ENCODE measurements at regions not wholly inside any gene's neighbourhood (a gene's known extent, or its start where the extent isn't known, plus 50 kb on each side); places are given as distances from the start of the nearest gene placed in this dataset.
A peak's percentile ranks its signal among the peaks of the same experiment; 100 is the strongest.

DNA sequence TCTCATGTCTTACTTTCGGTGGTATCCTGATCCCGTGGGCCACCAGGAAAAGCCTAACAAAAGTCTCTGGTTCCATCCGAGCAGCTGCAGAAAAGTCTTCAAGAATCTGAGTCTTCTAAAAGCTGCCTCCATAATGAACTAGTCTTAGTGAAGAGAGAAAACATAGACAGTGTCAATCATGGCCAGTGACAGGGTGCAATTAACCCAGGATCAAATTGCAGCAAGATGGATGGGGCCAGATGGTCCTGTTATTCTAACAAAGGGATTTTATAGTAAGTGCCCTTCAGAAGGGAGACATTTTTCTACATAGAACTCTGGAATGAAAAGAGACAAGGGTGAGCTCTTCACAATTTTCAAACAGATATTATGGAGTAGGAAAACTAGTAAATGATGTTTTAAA lies 281.6 kb upstream of the ZFP64 start:
- DNase-seq, result peak; percentile 35

DNA sequence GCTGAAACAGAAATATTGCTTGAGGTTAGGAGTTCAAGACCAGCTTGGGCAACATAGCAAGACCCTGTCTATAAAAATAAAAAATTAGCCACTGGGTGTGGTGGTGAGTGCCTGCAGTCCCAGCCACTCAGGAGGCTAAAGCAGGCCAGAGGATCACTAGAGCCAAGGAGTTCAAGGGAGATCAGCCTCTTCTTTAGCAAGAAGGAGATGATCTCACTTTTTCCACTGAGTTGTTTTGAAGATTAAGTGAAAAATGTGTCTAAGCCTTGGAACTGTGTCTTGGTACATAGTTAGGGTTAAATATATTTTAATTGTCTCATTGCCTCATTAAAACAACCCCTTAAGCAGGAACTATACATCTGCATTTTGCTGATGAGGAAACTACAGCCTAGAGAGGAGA lies 279.0 kb upstream of the ZFP64 start:
- DNase-seq, result no peak

DNA sequence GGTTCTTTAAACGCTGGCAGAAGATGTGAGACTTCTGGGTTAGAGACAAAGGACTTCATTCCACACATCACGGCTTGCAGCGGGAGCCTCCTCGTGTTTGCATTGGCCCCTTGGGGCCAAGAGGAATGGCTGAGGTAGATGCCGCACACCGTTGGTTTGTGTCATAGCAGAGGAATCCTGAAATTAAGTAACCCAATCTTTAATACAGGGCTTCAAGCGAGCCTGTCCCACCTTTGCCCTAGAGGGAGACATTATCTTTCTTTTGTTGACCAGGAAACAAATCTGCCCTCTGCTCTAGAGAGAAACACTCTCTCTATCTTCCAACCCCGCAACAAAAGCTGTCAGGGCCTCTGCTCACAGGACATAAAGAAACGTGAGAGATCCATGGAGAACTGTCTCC lies 277.5 kb upstream of the ZFP64 start:
- no peak for DNase-seq

DNA sequence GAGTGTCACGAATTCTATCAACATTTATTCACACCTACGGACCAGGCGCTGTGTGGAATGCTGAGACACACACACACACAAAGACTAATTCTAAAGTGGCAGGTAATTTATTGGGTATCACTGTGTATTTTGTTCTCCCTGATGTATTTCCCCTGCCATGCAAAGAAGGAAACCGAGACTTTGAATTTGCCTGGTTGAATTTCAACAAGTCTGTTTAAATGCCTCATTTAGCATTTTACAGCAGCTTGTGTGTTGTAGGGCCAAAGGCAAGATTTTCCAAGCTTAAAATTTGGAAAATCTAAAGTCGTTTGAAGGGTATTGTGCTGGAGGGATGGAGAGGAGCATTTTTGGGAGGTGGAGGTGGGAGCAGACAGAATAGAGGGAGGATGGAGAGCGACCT lies 274.4 kb upstream of the ZFP64 start:
- no peak for DNase-seq

DNA sequence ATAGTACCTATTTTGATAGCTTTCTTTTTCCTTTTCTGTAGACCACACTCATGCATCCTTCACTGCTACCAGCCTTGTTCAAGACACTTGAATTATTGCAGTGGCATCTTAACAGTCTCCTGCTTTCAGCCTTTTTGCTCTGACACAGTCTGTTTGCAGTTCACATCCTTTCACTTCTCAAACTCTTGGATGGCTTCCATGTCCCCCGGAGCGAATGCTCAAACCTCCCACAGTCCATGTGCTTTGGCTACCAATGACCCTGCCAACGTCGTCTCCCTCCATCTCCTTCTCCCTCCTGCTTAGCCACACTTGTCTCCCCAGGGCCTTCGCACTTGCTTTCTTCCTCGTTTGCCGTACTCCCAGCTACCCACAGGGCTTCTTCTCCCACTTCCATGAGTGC lies 270.0 kb upstream of the ZFP64 start:
- DNase-seq, result no peak

DNA sequence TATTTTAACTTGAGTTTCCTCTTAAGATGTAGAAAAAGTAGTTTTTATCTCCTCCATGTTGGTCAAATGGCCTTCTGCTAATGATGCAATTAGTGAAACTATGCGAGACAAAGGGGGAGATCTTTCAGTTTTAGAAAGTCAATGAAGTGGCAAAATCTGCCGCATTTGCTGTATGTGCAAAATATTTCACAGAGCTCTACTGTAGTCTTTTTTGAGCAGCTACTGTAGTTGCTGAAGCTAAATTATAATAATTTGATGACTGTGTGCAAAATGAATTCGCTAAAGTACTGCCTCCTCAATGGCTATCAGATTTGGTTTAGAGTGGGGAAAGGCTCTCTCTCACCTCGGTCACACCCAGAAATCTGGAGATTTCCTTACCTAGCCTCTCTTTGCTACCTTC lies 267.6 kb upstream of the ZFP64 start:
- DNase-seq, result no peak

DNA sequence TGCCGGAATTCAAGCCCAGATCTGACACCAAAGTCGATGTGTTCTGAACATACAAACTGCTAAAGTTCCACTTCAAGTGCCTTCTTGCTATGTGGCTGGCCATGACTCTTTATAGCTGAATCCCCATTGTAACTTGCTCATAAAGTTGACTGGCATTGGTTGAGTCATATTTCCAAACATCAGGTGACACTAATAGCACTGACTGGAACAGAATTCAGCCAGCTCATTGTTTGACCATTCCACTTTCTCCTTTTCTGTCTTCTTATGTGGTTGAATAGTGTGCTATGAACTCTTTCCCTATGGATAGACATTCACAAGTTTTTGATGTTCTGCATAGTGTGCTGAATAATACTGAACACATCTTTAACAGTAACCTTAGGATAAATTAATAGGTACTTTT lies 266.2 kb upstream of the ZFP64 start:
- no peak for DNase-seq

GRCh38 chr20:52454660-52455059 lies 263.1 kb upstream of the ZFP64 start:
- DNase-seq, result no peak

GRCh38 chr20:52448513-52449232 lies 257.1 kb upstream of the ZFP64 start:
- peak; percentile 50 for DNase-seq

DNA sequence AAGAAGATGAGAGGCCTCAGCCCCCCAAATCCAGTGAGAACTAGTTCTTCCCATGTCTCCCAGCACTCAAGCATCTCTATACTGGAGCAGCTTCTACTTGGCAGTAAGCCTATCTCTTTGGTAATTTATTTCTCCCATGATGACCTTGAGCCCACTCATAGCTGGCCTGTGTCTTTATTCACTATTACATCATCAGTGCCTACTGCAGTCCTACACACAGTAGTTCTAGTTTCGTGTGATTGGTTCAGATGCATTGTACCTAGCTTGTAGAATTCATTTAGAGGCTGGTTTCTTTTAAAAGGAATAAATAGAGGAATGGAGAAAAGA lies 255.6 kb upstream of the ZFP64 start:
- DNase-seq, result no peak

GRCh38 chr20:52446421-52447224 lies 255.0 kb upstream of the ZFP64 start:
- no peak for DNase-seq

- no peak for DNase-seq
These were observed 252.9 kb upstream of the ZFP64 start for GRCh38 chr20:52444455-52444854.

DNA sequence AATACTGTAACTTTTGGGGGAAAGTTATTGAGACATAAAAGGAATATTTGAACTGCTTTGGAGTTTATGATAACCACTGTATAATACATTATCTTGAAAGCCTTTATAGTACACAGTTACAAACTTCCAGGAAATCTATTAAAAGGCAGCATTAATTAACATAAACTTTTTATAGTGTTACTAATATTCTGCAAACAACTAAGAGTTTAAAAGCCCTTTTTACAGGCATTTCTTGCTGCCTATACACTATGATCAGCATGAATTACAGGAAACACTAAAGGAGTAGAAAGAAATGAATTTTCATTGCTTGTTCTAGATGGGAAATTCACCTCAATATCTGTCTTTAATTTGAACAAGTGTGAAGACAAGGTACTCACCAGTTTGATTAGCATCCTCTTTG lies 252.3 kb upstream of the ZFP64 start:
- DNase-seq, result no peak

DNA sequence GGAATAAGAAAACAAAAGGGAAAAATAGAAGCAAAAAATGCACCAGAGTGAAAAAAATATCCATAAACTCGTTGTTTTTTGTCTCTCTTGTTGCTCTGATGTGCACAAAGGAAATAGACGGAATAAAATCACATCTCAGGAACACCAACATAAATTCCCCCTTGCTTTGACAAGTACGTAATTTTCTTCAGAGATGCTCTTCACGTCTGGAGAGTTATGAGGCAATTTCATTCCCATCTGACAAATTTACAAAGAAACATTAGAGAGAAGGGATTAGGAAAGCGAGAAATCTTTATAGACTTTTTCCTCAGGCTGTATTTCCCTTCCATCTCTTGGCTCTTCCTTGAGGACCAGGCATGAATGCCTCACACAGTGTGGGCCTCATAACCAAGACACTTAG lies 250.1 kb upstream of the ZFP64 start:
- DNase-seq, result no peak

GRCh38 chr20:52439375-52439774 lies 247.8 kb upstream of the ZFP64 start:
- peak; percentile 45 for DNase-seq

DNA sequence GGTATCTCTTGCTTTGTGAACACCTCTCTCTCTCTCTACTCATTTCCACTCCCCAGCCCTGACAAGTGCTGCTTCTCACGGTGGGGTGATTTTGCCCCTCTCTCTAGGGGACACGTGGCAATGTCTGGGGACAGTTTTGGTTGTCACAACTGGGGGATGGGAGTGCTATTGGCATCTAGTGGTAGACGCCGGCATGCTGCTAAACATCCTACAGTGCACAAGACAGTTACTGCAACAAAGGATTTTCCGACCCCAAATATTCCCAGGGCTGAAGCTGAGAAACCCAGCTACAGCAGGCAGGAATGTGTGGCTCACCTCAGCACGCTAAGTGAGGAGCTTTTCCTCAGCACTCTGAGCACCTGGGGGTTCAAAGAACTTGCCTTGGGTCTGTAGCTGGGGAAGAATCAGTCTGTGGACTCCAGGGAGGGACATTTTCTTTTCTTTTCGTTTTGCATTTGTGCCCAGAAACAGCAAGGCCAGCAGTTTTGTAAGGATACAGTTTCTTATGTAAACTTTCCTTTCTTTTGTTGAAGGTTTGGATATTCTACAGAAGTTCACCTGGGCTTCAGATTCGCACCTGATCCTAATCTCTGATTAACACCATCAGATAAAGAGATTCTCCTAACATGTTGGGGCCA lies 246.9 kb upstream of the ZFP64 start:
- peak; percentile 2 for DNase-seq

GRCh38 chr20:52434453-52434852 lies 242.9 kb upstream of the ZFP64 start:
- no peak for DNase-seq

DNA sequence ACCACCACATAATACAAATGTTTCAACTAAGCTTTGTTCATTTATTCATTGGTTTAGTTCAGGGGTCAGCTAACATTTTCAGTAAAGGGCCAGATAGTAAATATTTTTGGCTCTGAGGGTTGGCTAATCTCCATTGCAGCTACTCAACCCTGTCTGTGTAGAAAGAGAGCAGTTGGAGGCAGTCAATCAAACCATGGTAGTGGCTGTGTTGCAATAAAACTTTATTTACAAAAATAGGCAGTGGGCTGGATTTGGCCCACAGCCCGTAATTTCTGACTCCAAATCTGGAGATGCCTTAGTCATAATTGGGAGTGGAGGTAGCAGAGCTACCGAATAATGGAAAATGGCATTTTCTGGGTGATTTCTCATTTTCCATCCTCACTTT lies 242.5 kb upstream of the ZFP64 start:
- DNase-seq, result no peak

- DNase-seq, result no peak
These were observed 241.9 kb upstream of the ZFP64 start for GRCh38 chr20:52433326-52434040.

DNA sequence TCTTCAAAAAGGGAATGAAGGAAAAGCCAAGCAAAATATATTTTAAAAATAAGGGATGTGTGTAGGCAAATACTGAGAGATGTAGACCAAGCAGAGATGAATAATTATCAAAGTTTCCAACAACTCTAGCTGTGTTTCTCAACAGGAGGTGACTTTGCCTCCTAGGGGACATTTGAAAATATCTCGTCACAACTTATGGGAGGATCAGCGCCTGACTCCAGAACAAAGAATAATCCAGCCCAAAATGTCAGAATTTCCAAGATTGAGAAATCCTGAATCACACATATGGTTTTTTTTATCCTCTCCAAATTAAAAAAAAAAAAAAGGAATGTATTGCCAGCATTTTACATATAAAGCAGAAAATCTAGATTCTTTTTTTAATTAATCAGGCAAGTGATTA lies 241.2 kb upstream of the ZFP64 start:
- no peak for DNase-seq

DNA sequence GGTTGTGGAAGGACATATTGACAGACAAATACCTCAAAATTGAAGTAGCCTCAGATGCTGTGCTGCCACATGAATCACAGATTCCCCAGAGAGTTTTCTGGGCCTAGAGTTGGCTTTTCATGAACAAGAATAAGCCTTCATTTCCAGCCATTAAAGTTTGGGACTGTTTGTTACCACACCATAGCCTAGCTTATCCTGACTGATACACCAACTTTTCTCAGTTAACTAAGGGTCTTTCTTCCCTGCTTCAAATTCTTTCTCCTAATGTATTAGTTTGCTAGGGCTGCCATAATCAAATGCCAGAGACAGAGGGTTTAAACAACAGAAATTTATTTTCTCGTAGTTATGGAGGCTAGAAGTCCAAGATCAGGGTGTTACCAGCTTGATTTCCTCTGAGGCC lies 237.4 kb upstream of the ZFP64 start:
- no peak for DNase-seq

- DNase-seq, result no peak
These were observed 236.4 kb upstream of the ZFP64 start for GRCh38 chr20:52427960-52428359.

- DNase-seq, result no peak
These were observed 235.3 kb upstream of the ZFP64 start for GRCh38 chr20:52426856-52427255.

DNA sequence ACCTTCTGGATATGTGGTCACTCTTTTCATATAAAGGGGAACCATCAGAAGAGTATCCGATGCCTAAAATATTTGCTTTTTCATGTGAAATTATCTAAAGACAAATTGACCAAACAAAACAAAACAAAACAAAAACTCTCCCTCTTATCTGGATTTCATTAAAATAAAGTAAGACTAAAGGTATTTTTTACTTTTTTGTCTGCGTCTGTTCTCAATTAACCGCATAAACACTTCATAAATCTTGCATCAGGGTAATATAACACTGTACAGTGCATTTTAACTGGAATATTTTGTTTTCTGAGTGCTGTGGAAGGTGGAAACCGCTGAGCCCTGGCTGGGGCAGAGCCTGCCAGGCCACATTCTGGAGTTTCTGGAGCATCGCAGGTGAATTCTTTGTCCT lies 234.1 kb upstream of the ZFP64 start:
- DNase-seq, result peak; percentile 3
